HG02571 (cell line): ENCODE measurements at regions not wholly inside any gene's neighbourhood (a gene's known extent, or its start where the extent isn't known, plus 50 kb on each side); places are given as distances from the start of the nearest gene placed in this dataset.

Experiments
- ATAC-seq: cut with Tn5 transposase; IDR thresholded peaks from one replicate; pipeline ENCODE4 v1.9.1; 2021; ENCODE audit warnings: mild to moderate bottlenecking, moderate library complexity; ENCODE audit not compliant: unreplicated experiment

DNA sequence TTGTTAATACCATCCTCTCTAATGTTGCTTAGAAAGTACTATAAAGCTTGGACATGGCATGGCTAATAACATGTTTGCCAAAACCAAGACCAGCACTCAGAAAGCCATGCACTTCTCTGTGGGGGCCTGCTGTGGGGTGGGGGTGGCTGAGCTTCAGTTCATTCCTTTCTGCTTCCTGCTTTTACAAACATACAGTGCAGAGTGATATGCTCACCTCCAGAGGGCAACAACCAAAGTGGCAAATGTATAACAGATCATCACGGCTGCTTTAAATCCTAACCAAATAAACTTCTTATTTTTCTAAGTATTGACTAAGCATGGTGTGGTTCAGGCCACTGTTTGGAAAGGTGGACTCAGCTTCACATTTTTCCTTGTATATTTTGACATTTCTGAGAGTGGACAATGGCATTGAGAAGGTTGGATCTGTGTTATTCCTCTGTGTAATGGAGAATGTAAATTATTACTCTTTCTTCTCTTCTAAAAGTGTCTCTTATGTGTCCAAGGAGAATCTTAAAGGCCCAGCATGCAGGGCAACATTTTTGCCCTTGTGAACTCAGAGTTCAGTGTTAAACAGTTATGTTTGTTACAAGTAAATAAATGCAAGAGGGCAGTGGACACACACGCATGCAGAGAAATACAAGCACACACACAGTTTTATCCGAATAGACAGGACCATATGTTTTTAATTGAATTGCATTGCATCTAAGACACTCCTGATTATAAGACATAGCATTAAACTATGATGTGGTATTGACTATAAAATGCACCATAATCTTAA is 186.1 kb downstream of the HERPUD2 start:
- no peak for ATAC-seq

GRCh38 chr7:35505066-35505465 is 189.9 kb downstream of the HERPUD2 start:
- ATAC-seq, result no peak

DNA sequence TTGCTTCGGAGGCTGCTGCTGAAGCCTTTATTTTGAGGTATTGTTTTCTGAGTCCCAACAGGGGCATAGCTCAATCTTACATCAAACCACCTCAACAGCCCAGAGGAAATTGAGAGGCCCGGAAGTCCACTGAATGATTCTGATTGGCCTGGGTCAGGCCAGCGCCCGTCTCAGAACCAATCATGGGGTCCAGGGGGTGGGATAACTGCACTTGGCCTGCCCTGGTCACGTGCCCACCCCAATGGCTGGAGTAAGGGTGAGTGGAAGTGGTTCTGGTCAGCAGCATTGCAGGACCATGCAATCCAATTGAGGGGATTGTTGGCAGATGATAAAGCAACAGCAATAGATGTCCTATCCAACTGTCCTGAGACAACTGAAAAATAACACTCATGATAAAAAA is 190.6 kb downstream of the HERPUD2 start:
- no peak for ATAC-seq

DNA sequence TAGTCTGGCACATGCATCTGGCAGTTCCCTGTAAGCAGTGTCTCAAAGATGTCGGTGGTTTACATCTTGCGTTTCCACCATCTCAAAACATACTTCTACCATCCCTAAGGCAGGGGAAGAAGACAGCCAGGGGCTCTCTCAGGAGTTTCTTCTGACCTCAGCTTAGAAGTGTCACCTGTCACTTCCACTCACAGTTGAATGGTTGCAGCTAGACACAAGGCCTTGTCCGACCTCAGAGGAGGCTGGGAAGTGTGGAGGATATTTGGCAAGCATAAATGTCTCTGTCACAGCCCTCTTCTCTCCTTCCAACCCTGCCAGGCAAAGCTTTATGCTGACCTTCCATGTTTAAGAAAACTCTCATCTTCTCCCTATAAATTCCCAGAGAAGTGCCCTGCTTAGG is 193.3 kb downstream of the HERPUD2 start:
- no peak for ATAC-seq

GRCh38 chr7:35499226-35499625 is 195.7 kb downstream of the HERPUD2 start:
- ATAC-seq, result no peak

GRCh38 chr7:35498416-35498815 is 196.5 kb downstream of the HERPUD2 start:
- no peak for ATAC-seq

GRCh38 chr7:35495844-35496243 is 199.1 kb downstream of the HERPUD2 start:
- ATAC-seq, result no peak

GRCh38 chr7:35495377-35495776 is 199.6 kb downstream of the HERPUD2 start:
- no peak for ATAC-seq

- ATAC-seq, result no peak
Measured at GRCh38 chr7:35494407-35494806, 200.5 kb downstream of the HERPUD2 start.

GRCh38 chr7:35492451-35493175 is 202.3 kb downstream of the HERPUD2 start:
- no peak for ATAC-seq

DNA sequence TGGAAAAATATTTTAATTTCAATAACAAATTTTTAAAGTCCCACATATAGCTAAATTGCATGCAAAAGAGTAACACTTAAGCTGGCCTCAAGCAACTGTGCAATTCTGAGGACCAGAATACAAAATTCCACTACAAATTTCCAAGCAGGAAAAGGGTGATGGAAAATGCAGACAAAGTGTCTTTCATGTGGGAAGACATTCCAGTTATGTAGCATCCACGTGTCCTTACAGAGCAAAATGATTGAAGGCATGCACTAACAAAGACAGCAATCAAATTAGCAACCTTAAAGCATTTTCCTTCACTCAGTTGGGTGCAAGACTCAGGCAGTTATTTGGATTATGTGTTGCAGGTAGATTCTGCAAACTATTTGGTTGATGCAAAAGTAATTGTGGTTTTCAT is 203.7 kb downstream of the HERPUD2 start:
- no peak for ATAC-seq

GRCh38 chr7:35487841-35488240 is 207.1 kb downstream of the HERPUD2 start:
- no peak for ATAC-seq

- ATAC-seq, result no peak
Measured at GRCh38 chr7:35487402-35487801, 207.5 kb downstream of the HERPUD2 start.

DNA sequence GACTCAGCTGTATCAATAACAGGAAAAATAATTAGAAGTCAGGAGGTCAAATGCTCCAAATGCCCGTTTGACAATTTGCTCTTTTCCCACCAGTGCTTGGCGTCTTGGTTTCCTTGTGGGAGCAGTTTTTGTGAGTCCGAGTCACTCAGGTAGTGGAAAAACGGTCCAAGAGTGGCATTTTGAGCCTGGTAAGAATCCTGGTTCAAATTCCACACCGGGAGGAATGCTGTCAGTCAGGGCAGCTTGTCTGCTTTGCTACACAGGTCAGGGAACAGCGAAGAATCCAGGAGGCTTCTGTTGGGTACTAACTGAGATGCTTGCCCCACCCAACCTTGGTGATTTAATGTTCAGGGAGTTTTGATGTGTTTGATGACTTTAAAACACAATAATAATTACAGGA is 209.5 kb downstream of the HERPUD2 start:
- ATAC-seq, result no peak

DNA sequence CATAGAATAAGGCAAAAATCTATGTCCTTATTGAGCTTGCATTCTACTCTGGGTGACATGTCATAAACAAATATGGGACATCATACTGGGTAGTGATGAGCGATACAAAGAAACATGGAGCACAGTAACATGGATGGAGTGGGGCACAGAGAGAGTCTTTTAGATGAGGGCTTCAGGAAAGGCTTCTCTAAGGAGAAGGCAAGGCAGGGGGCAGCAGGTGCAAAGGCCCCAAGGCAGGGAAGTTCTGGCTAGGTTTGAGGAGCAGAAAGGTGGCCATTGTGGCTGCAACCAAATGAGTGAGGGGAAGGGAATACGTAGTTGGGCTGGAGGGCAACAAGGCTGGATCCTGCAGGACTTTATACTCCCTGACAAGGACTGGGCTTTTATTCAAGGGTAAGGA is 211.4 kb downstream of the HERPUD2 start:
- no peak for ATAC-seq

- no peak for ATAC-seq
Measured at GRCh38 chr7:35482231-35482630, 212.7 kb downstream of the HERPUD2 start.

DNA sequence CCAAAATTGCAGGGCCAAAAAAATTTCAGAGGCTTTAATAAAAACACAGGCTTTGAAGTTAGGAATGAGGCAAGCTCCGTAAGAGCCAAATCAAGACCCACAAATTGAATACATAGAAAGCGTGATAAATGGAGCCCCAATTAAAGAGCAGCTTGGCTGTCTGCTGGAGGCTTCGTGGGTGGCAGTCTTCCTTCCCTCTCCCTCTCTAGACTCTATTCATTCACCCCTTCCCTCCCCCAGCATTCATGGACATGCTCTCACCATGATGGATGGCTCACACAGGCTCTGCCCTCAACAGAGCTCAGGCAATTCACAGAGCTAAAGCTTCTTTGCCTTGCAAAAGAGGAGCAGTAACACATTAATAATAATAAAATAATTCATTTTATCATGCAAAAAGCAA is 214.1 kb downstream of the HERPUD2 start:
- ATAC-seq, result no peak

DNA sequence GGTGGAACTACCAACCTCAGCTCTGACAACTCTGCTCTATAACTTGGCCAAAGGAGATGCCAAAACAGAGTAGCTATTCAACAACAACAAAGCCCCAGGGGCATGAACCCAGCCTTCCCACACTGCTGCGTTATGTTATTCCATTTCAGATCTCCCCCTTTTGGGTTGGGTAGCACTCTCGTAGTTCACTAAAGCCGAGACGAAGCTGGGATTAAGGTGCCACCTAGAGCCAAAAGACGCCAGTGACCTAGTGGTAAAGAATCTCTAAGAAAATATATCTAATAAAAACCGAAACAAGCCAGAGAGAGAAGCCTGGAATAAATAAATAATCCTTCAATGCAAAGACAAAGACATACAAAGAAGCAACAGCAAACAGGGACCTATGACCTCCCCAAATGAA is 217.3 kb downstream of the HERPUD2 start:
- no peak for ATAC-seq

GRCh38 chr7:35474100-35474499 is 220.2 kb upstream of the TBX20 start:
- no peak for ATAC-seq

- no peak for ATAC-seq
Measured at GRCh38 chr7:35468606-35469005, 214.7 kb upstream of the TBX20 start.

DNA sequence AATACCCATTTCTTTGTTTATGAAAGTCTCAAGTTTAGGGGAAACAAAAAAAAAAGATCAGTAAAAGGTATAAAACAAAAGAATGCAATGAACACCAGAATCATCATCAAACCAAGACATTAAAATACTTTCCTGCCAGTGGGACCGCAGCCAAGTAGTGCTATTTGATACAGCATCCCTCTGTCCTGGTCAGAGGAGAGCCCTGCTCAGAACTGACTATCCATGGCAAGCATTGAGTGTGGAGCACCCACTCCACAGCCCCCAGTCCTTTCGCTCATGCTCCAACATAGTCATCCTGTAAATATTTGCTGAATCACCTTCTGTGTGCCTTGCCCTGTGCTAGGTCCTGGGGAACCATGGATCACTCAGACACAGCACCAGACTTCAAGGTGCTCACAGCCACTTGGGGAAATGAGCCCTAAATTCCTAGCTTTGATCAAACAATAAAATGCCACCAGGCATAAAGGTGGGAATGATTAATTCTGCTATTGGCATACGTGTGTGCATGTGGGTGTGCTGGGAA is 213.6 kb upstream of the TBX20 start:
- no peak for ATAC-seq

- no peak for ATAC-seq
Measured at GRCh38 chr7:35465791-35466336, 212.0 kb upstream of the TBX20 start.
